Left colon (tissue), 2 donors: ENCODE measurements at regions not wholly inside any gene's neighbourhood (a gene's known extent, or its start where the extent isn't known, plus 50 kb on each side); places are given as distances from the start of the nearest gene placed in this dataset.

ENCODE experiments used
- ATAC-seq: fragments of 200-7000 bp; cut with Tn5 transposase; one replicate; pipeline ENCODE4 v1.9.1; 2020; ENCODE audit warnings: mild to moderate bottlenecking, moderate library complexity
- DNase-seq, 2 donors: peaks; one replicate each; pipeline ENCODE4 v3.0.0-alpha.2; 2020
- intact Hi-C, 2 donors: fragments of 100-400 bp; cut with DNase I in 1 of 2; cut with micrococcal nuclease in 1 of 2; formaldehyde crosslinking; loops; one replicate each; pipeline versions ENCODE4 v1.11.2 to v1.14.0; 2022; cut with DNase I, micrococcal nuclease
- donor health status: DM: no; HTN: no; CAD: no.
- donor health status: DM: yes; HTN: yes; CAD: no.

- intact Hi-C loops = no loop called here
- DNase-seq = no peak
- no peak for ATAC-seq
Observed at GRCh38 chr3:34852844-34853439, 786.4 kb upstream of the ARPP21 start.

- intact Hi-C loops = no loop called here
- ATAC-seq = no peak
- no peak for DNase-seq
Observed at GRCh38 chr3:34856081-34856947, 783.0 kb upstream of the ARPP21 start.

- DNase-seq (no peak), ATAC-seq (no peak)
- intact Hi-C loops = no loop called here
Observed at GRCh38 chr3:34858067-34858660, 781.2 kb upstream of the ARPP21 start.

- ATAC-seq (no peak), DNase-seq (no peak)
Observed at GRCh38 chr3:34859746-34860145, 779.6 kb upstream of the ARPP21 start.

GRCh38 chr3:34862456-34862855 is 776.9 kb upstream of the ARPP21 start:
- no peak for ATAC-seq
- no peak for DNase-seq
- intact Hi-C loops = no loop called here

More at GRCh38 chr3:34859746-34860145, 779.6 kb upstream of the ARPP21 start:
- intact Hi-C loops = no loop called here

- DNase-seq (no peak), ATAC-seq (no peak)
- intact Hi-C loops = no loop called here
Observed at GRCh38 chr3:34863485-34863884, 775.8 kb upstream of the ARPP21 start.

- DNase-seq (no peak), ATAC-seq (no peak)
- intact Hi-C loops = no loop called here
Observed at GRCh38 chr3:34864011-34864410, 775.3 kb upstream of the ARPP21 start.

- no peak for DNase-seq
- no peak for ATAC-seq
- intact Hi-C loops = no loop called here
Observed at GRCh38 chr3:34865346-34865745, 774.0 kb upstream of the ARPP21 start.

- ATAC-seq (no peak), DNase-seq (no peak)
- intact Hi-C loops = no loop called here
Observed at GRCh38 chr3:34868935-34869334, 770.4 kb upstream of the ARPP21 start.

- no peak for ATAC-seq
- intact Hi-C loops = no loop called here
- no peak for DNase-seq
Observed at GRCh38 chr3:34869696-34870095, 769.6 kb upstream of the ARPP21 start.

- intact Hi-C loops = no loop called here
- no peak for ATAC-seq
Observed at GRCh38 chr3:34872406-34872805, 766.9 kb upstream of the ARPP21 start.

GRCh38 chr3:34876997-34877396 is 762.3 kb upstream of the ARPP21 start:
- no peak for ATAC-seq
- intact Hi-C loops = no loop called here
- DNase-seq = no peak

More at GRCh38 chr3:34872406-34872805, 766.9 kb upstream of the ARPP21 start:
- no peak for DNase-seq

GRCh38 chr3:34878488-34878887 is 760.8 kb upstream of the ARPP21 start:
- intact Hi-C loops = no loop called here
- no peak for DNase-seq
- no peak for ATAC-seq

GRCh38 chr3:34881026-34881425 is 758.3 kb upstream of the ARPP21 start:
- DNase-seq = no peak
- intact Hi-C loops = no loop called here
- ATAC-seq = no peak

GRCh38 chr3:34882764-34883163 is 756.6 kb upstream of the ARPP21 start:
- DNase-seq (no peak), ATAC-seq (no peak)
- intact Hi-C loops = no loop called here

- intact Hi-C loops = no loop called here
- DNase-seq = no peak
- no peak for ATAC-seq
Observed at GRCh38 chr3:34884007-34884406, 755.3 kb upstream of the ARPP21 start.

GRCh38 chr3:34886443-34886842 is 752.9 kb upstream of the ARPP21 start:
- ATAC-seq = no peak
- intact Hi-C loops = no loop called here

GRCh38 chr3:34889641-34890040 is 749.7 kb upstream of the ARPP21 start:
- DNase-seq = no peak
- intact Hi-C loops = no loop called here
- no peak for ATAC-seq

More at GRCh38 chr3:34886443-34886842, 752.9 kb upstream of the ARPP21 start:
- DNase-seq = no peak

- no peak for ATAC-seq
- intact Hi-C loops = no loop called here
- no peak for DNase-seq
Observed at GRCh38 chr3:34890247-34890646, 749.1 kb upstream of the ARPP21 start.

- DNase-seq (no peak), ATAC-seq (no peak)
- intact Hi-C loops = no loop called here
Observed at GRCh38 chr3:34891941-34892340, 747.4 kb upstream of the ARPP21 start.
